Endothelial cell of umbilical vein (primary cell): ENCODE measurements at regions not wholly inside any gene's neighbourhood (a gene's known extent, or its start where the extent isn't known, plus 50 kb on each side); places are given as distances from the start of the nearest gene placed in this dataset.

Source experiments
- BruUV-seq: library from RNA; stranded (reverse); fragments of 400-500 nt; replicated peaks from 2 replicates; lab custom pipeline; 2021; lab: Mats Ljungman, UMichigan
- CTCF ChIA-PET: fragments of 300-600, 350-600 bp; sonication (Branson Sonifier 250); formaldehyde crosslinking; loops from one replicate; lab custom pipeline; 2021; ENCODE audit warnings: antibody characterized with exemption, inconsistent platforms; lab: Charles Lee
- POLR2A ChIA-PET: fragments of 300-600, 350-600 bp; sonication (Branson Sonifier 250); formaldehyde crosslinking; loops from one replicate; lab custom pipeline; 2021; ENCODE audit warnings: antibody characterized with exemption, inconsistent platforms; lab: Charles Lee
- DNase-seq: peaks from one replicate; pipeline ENCODE4 v3.0.0-alpha.2; 2011; ENCODE audit warnings: low read depth, low spot score
- FAIRE-seq: peaks from 2 replicates; lab custom pipeline; 2011; peaks lifted over from hg19 to GRCh38; lab: Jason Lieb, UNC
- H2AFZ ChIP-seq: 2 replicates; pipeline ENCODE4 v1.6.0; 2012; ENCODE audit warnings: low read depth, low read length, control low read depth, inconsistent platforms
- H3K27ac ChIP-seq: 2 replicates; pipeline ENCODE4 v1.5.1; 2011; ENCODE audit warnings: low read depth, mild to moderate bottlenecking, control low read depth, low read length, moderate library complexity; ENCODE audit not compliant: insufficient read depth
- H3K27me3 ChIP-seq, 2 experiments: 2 replicates each; pipeline versions ENCODE4 v1.6.0 to v1.6.1; 2011; ENCODE audit warnings: low read length in 2 of 2, mixed read lengths in 1 of 2; ENCODE audit not compliant: control insufficient read depth in 2 of 2, insufficient read depth in 2 of 2
- H3K36me3 ChIP-seq, 2 experiments: 2 replicates in 1 of 2; 3 replicates in 1 of 2; pipeline ENCODE4 v1.5.1; 2011; ENCODE audit warnings: low read length in 2 of 2, mild to moderate bottlenecking in 1 of 2, moderate library complexity in 1 of 2; ENCODE audit not compliant: control insufficient read depth in 2 of 2, insufficient read depth in 2 of 2; ENCODE audit errors: extremely low read depth in 1 of 2
- H3K4me1 ChIP-seq: 3 replicates; pipeline ENCODE4 v1.5.1; 2011; ENCODE audit warnings: mild to moderate bottlenecking, low read length; ENCODE audit not compliant: control insufficient read depth, insufficient read depth; ENCODE audit errors: extremely low read depth
- H3K4me2 ChIP-seq: 2 replicates; pipeline ENCODE4 v1.6.1; 2011; ENCODE audit warnings: low read length, control low read depth, mixed read lengths; ENCODE audit not compliant: insufficient read depth
- H3K4me3 ChIP-seq, 3 experiments: fragments of 200-600 bp in 1 of 3; sonication (generic), shearing (Covaris generic) in 1 of 3; replicated peaks in 1 of 3; 2 replicates each; pipeline ENCODE4 v1.5.1; 2011 to 2016; ENCODE audit warnings: control low read depth in 3 of 3, low read length in 3 of 3, mild to moderate bottlenecking in 2 of 3, inconsistent platforms in 1 of 3, low read depth in 1 of 3, moderate library complexity in 1 of 3; ENCODE audit not compliant: insufficient read depth in 1 of 3
- H3K79me2 ChIP-seq: 2 replicates; pipeline ENCODE4 v1.6.0; 2012; ENCODE audit warnings: low read length, inconsistent platforms; ENCODE audit not compliant: control insufficient read depth, insufficient read depth
- H3K9ac ChIP-seq: replicated peaks from 2 replicates; pipeline ENCODE3; 2011; ENCODE audit warnings: low read length, control low read depth; ENCODE audit not compliant: insufficient read depth; ENCODE audit errors: extremely low read depth
- H3K9me1 ChIP-seq: replicated peaks from 3 replicates; pipeline ENCODE4 v1.6.0; 2011; ENCODE audit warnings: mild to moderate bottlenecking, low read length; ENCODE audit not compliant: control insufficient read depth, insufficient read depth; ENCODE audit errors: extremely low read depth
- H3K9me3 ChIP-seq: replicated peaks from 2 replicates; pipeline ENCODE4 v1.5.1; 2012; ENCODE audit warnings: low read length, inconsistent platforms; ENCODE audit not compliant: control insufficient read depth, insufficient read depth
- H4K20me1 ChIP-seq: replicated peaks from 2 replicates; pipeline ENCODE3; 2011; ENCODE audit warnings: mild to moderate bottlenecking, low read length; ENCODE audit not compliant: control insufficient read depth, insufficient read depth; ENCODE audit errors: extremely low read depth
- EZH2 ChIP-seq: IDR thresholded peaks from 2 replicates; pipeline ENCODE4 v1.6.1; 2012; ENCODE audit warnings: borderline replicate concordance, low read depth, mild to moderate bottlenecking, moderate library complexity, low read length, inconsistent platforms; ENCODE audit not compliant: severe bottlenecking
- FOS ChIP-seq: IDR thresholded peaks from 2 replicates; pipeline ENCODE4 v1.6.1; 2011; ENCODE audit warnings: mild to moderate bottlenecking, low read length, moderate library complexity, borderline replicate concordance; ENCODE audit not compliant: insufficient read depth
- GATA2 ChIP-seq: IDR thresholded peaks from 2 replicates; pipeline ENCODE4 v1.7.0; 2011; ENCODE audit warnings: low read depth, mild to moderate bottlenecking, moderate library complexity, mixed read lengths, low read length; ENCODE audit not compliant: insufficient read length, insufficient read depth
- JUN ChIP-seq: IDR thresholded peaks from 2 replicates; pipeline ENCODE4 v1.6.1; 2011; ENCODE audit warnings: borderline replicate concordance, low read depth; ENCODE audit not compliant: insufficient read length, insufficient read depth
- MYC ChIP-seq: IDR thresholded peaks from one replicate; pipeline ENCODE4 v1.6.1; 2011; ENCODE audit warnings: mild to moderate bottlenecking, low read depth, low read length
- POLR2A ChIP-seq: IDR thresholded peaks from 2 replicates; pipeline ENCODE4 v1.6.1; 2012; ENCODE audit warnings: low read depth, mild to moderate bottlenecking, control low read depth, low read length
- POLR2AphosphoS5 ChIP-seq: IDR thresholded peaks from 2 replicates; pipeline ENCODE4 v1.6.1; 2012; ENCODE audit warnings: low read depth, mild to moderate bottlenecking, control low read depth, low read length, moderate library complexity; ENCODE audit not compliant: insufficient read depth
- dilution Hi-C: fragments of 300-500 bp; cut with MboI; formaldehyde crosslinking; loops from one replicate; pipeline ENCODE4 v1.15.0; 2019; ENCODE audit warnings: low sequenced_read_pairs; ENCODE audit not compliant: extremely low pct_ligation_motif_present
- intact Hi-C: fragments of 100-400 bp; cut with micrococcal nuclease; formaldehyde crosslinking; loops from one replicate; pipeline ENCODE4 v1.10.0; 2022
- TF ChIP-seq, protein P1 (sequence below): IDR thresholded peaks from 2 replicates; pipeline ENCODE4 v1.6.1; 2011; ENCODE audit not compliant: insufficient read depth, insufficient read length
- TF ChIP-seq, protein P2 (sequence below), 2 donors: IDR thresholded peaks; 1 replicate in 1 of 2; 2 replicates in 1 of 2; pipeline ENCODE4 v1.5.1; 2011; ENCODE audit warnings: low read length in 2 of 2, mild to moderate bottlenecking in 2 of 2, moderate library complexity in 2 of 2, control low read depth in 1 of 2, inconsistent platforms in 1 of 2, low read depth in 1 of 2; ENCODE audit not compliant: insufficient read depth in 1 of 2; ENCODE audit errors: extremely low read depth in 1 of 2

DNA sequence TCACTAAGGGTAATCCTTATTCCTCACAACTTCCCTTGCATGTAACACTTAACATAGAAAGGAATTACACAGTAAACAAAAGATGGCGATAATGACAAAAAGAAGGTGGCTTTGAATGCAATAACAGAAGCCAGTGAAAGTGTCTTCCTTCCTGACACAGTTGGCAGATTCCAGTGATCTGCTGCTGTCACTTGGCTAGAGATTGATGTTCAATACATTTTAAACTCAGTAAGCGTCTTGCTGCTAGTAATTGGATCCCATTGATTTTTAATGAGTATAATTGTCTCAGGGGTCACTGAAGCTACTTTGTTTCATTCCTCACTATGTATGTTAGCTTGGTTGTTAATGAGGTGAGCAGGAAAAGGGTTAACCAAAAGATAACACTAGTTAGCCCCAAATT lies 692.7 kb downstream of the NTRK3 start:
- Histone ChIP-seq H3K4me2 (no peak overlapping the region), H3K9ac (no peak overlapping the region), H3K27me3 (no peaks in the 10 kb centered on the region), H2AFZ (no peak overlapping the region), H3K4me3 (no peak overlapping the region), H3K79me2 (no peaks in the 10 kb centered on the region), H3K27ac (no peak overlapping the region), H3K4me1 (no peaks in the 10 kb centered on the region), H4K20me1 (no peaks in the 10 kb centered on the region), H3K9me3 (peaks cover 2% of the 10 kb centered on the region), H3K36me3 (no peaks in the 10 kb centered on the region), H3K9me1 (no peaks in the 10 kb centered on the region)
- dilution Hi-C loops = no loop called here
- BruUV-seq = no TSS peak
- TF ChIP-seq, protein P1, sequence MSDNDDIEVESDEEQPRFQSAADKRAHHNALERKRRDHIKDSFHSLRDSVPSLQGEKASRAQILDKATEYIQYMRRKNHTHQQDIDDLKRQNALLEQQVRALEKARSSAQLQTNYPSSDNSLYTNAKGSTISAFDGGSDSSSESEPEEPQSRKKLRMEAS = no peak
- TF ChIP-seq GATA2 = no peak
- TF ChIP-seq, protein P2, sequence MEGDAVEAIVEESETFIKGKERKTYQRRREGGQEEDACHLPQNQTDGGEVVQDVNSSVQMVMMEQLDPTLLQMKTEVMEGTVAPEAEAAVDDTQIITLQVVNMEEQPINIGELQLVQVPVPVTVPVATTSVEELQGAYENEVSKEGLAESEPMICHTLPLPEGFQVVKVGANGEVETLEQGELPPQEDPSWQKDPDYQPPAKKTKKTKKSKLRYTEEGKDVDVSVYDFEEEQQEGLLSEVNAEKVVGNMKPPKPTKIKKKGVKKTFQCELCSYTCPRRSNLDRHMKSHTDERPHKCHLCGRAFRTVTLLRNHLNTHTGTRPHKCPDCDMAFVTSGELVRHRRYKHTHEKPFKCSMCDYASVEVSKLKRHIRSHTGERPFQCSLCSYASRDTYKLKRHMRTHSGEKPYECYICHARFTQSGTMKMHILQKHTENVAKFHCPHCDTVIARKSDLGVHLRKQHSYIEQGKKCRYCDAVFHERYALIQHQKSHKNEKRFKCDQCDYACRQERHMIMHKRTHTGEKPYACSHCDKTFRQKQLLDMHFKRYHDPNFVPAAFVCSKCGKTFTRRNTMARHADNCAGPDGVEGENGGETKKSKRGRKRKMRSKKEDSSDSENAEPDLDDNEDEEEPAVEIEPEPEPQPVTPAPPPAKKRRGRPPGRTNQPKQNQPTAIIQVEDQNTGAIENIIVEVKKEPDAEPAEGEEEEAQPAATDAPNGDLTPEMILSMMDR (IDR thresholded peaks at IDR 0.05; ENCODE audit: extremely low read depth in 1 of 2, insufficient read depth in 1 of 2, low read depth in 1 of 2, low read length in 2 of 2) = no peak
- no peak for TF ChIP-seq MYC
- TF ChIP-seq POLR2A = no peak
- TF ChIP-seq POLR2AphosphoS5 = no peak
- TF ChIP-seq FOS = no peak
- no peak for TF ChIP-seq EZH2
- no peak for TF ChIP-seq JUN
- ChIA-PET CTCF (no interaction called here), POLR2A (no interaction called here)
- DNase-seq (no peak), FAIRE-seq (no peak)
- intact Hi-C loops = no loop called here
